HG03025 (cell line): ENCODE measurements at regions not wholly inside any gene's neighbourhood (a gene's known extent, or its start where the extent isn't known, plus 50 kb on each side); places are given as distances from the start of the nearest gene placed in this dataset.
A peak's percentile ranks its signal among the peaks of the same experiment; 100 is the strongest.
"Not testable (repeated sequence)": the region's sequence is repeated elsewhere in the genome, so short reads cannot be mapped to it uniquely, and the experiment has no call there.

Experiments used
- ATAC-seq: cut with Tn5 transposase; IDR thresholded peaks from one replicate; pipeline ENCODE4 v1.9.1; 2021; ENCODE audit warnings: mild to moderate bottlenecking, moderate library complexity; ENCODE audit not compliant: unreplicated experiment, low FRiP score

- no peak for ATAC-seq
Measured at GRCh38 chr3:102032491-102033383, 183.4 kb downstream of the NFKBIZ start.

GRCh38 chr3:102034639-102035451, 185.5 kb downstream of the NFKBIZ start:
- ATAC-seq: peak; percentile 56

GRCh38 chr3:102036017-102036416, 186.7 kb downstream of the NFKBIZ start:
- no peak for ATAC-seq

GRCh38 chr3:102036472-102036871, 187.2 kb downstream of the NFKBIZ start:
- no peak for ATAC-seq

- ATAC-seq: no peak
Measured at GRCh38 chr3:102037209-102037608, 187.9 kb downstream of the NFKBIZ start.

GRCh38 chr3:102037791-102038190, 188.5 kb downstream of the NFKBIZ start:
- no peak for ATAC-seq

GRCh38 chr3:102038477-102039142, 189.3 kb downstream of the NFKBIZ start:
- peak; percentile 83 for ATAC-seq

GRCh38 chr3:102040144-102040543, 190.8 kb downstream of the NFKBIZ start:
- ATAC-seq: not testable (repeated sequence)

GRCh38 chr3:102053375-102053989, 204.2 kb downstream of the NFKBIZ start:
- ATAC-seq: no peak

- ATAC-seq: no peak
Measured at GRCh38 chr3:102054543-102055080, 205.3 kb downstream of the NFKBIZ start.

- ATAC-seq: peak; percentile 85
Measured at GRCh38 chr3:102057781-102058421, 208.6 kb downstream of the NFKBIZ start.

- ATAC-seq: peak; percentile 67
Measured at GRCh38 chr3:102059145-102059943, 210.0 kb downstream of the NFKBIZ start.

GRCh38 chr3:102060814-102061213, 211.5 kb downstream of the NFKBIZ start:
- ATAC-seq: no peak

GRCh38 chr3:102063572-102063971, 214.3 kb downstream of the NFKBIZ start:
- no peak for ATAC-seq

- ATAC-seq: no peak
Measured at GRCh38 chr3:102066470-102066869, 217.2 kb downstream of the NFKBIZ start.

GRCh38 chr3:102068327-102068726, 219.0 kb downstream of the NFKBIZ start:
- ATAC-seq: no peak

GRCh38 chr3:102068736-102069135, 219.4 kb downstream of the NFKBIZ start:
- ATAC-seq: no peak

- ATAC-seq: no peak
Measured at GRCh38 chr3:102069211-102069662, 219.9 kb downstream of the NFKBIZ start.

GRCh38 chr3:102074946-102075345, 225.6 kb downstream of the NFKBIZ start:
- no peak for ATAC-seq
